ENCODE measurements at regions not wholly inside any gene's neighbourhood (a gene's known extent, or its start where the extent isn't known, plus 50 kb on each side); places are given as distances from the start of the nearest gene placed in this dataset.

DNA sequence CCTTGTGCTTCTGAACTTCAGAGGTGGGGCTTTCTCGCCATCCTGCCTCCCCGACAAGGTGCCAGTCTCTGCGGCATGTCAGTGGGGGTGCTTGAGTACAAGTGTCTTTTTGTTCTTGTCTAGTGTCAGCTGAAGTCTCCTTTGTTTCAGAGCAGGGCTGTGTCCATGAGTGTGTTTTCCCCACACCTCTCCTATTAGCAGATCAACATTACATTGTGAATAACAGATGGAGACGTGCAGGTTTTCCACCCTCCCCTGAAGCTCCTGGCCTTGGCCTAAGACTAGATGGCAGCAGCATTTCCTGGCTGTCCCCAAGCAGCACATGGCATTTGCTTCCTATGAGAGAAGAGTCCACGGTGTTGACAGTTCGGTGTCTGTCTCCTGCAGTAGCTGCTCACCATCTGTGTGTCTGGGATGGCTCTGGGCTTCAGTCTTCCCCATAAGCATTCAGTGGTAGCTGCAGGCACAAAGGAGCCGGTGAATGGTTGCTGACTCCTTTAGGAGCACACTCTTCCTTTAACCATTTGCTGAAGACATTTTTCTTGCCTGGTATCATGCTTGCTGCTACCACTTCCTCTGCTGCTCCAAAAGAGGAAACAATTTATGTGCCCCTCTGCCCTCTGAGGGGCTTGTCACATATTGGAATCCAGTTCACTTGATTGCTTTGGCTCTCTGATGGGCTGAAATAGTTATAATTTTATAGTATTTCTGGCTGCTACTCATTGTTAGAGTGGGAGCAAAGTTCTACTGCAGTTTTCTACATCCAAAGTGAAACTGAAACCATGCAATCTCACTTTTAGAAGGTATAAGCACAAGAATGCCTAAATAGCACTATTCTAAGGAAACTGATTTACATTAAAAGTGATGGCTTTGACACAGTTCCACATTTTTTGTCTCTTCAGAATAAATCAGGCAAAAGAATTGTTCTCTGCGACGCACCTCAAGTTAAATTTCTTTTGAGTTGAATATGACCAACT, 913.0 kb downstream of the C6orf118 start:
- no peaks in the 10 kb centered on the region for H3K36me3 Mint-ChIP-seq
- H3K27ac Mint-ChIP-seq = peak overlapping the region in 4 of 8 donors; percentile 10 to 47 (median 16)

DNA sequence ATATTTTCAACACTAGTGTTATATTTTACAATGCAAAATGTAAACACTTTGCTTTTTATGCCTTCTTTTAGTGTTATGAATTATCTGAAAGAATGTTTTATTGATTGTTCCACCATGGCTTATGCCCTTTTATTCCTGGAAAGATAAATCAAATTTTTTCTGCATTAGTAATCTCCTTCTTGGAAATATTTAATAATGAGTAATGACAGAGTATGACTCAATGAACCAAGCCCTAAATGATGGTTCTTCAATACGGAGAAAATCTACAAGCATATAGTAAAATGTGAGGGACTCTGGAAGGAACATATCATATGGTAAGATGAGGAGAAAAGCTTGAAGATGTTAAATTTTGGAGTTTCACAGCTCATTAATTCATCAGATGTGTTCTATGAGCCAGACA, 929.6 kb downstream of the C6orf118 start:
- H3K36me3 ChIP-seq (ENCODE audit: insufficient read depth, low read length) = no peaks in the 10 kb centered on the region
- Mint-ChIP-seq H3K4me3 (no peak overlapping the region), H3K27me3 (no peaks in the 10 kb centered on the region), H3K9me3 (peaks cover 2 to 30% (median 4%) of the 10 kb centered on the region in 5 donors), H3K36me3 (no peaks in the 10 kb centered on the region), H3K4me1 (no peaks in the 10 kb centered on the region), H3K27ac (no peak overlapping the region)
- H3K27me3 ChIP-seq (ENCODE audit: insufficient read depth, low read length, poor library complexity, severe bottlenecking) = no peaks in the 10 kb centered on the region
- no peaks in the 10 kb centered on the region for H3K9me3 ChIP-seq (ENCODE audit: low read length)
- ChIA-PET POLR2A (no interaction called here), CTCF (no interaction called here)
- no peak for DNase-seq
- H3K4me1 ChIP-seq (ENCODE audit: insufficient read depth, low read length) = no peaks in the 10 kb centered on the region
- H3K27ac ChIP-seq (ENCODE audit: low read depth, low read length) = no peak overlapping the region
- H3K4me3 ChIP-seq (ENCODE audit: low read length) = no peak overlapping the region

More for the DNA sequence above, 913.0 kb downstream of the C6orf118 start:
- H3K4me3 ChIP-seq (ENCODE audit: low read length) = peak overlapping the region; percentile 11
- ChIA-PET CTCF (no interaction called here), POLR2A (no interaction called here)
- H3K9me3 ChIP-seq (ENCODE audit: low read length) = no peaks in the 10 kb centered on the region
- H3K27ac ChIP-seq (ENCODE audit: low read depth, low read length) = no peak overlapping the region
- peaks cover 0 to 8% (median 0%) of the 10 kb centered on the region in 5 donors for H3K9me3 Mint-ChIP-seq
- peaks cover 4% of the 10 kb centered on the region for H3K4me1 ChIP-seq (ENCODE audit: insufficient read depth, low read length)
- no peaks in the 10 kb centered on the region for H3K27me3 Mint-ChIP-seq
- H3K4me1 Mint-ChIP-seq = peaks cover 0 to 11% (median 10%) of the 10 kb centered on the region in 3 donors
- H3K36me3 ChIP-seq (ENCODE audit: insufficient read depth, low read length) = no peaks in the 10 kb centered on the region
- no peak for DNase-seq
- no peaks in the 10 kb centered on the region for H3K27me3 ChIP-seq (ENCODE audit: insufficient read depth, low read length, poor library complexity, severe bottlenecking)
- H3K4me3 Mint-ChIP-seq = peak overlapping the region; percentile 4 to 76 (median 57)

DNA sequence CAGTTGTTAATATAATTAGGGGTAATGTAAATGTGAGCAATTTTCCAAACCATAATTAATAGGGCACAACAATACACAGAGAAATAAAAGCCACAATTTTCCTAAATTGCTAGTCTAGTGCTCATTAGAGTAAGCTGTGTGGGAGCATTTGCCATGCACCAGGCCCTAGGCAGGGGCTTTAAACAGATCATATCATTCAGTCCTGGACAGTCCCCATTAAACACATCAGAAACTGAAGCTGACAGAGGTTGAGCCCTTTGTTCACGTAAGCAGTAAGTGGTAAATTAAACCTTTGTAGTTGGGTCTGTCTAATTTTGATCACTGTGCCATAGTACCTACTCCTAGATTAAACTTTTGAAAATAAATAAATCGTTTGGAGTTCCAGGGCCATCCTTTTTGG, 931.1 kb downstream of the C6orf118 start:
- Histone ChIP-seq H3K27ac (ENCODE audit: low read depth, low read length) (no peak overlapping the region), H3K36me3 (ENCODE audit: insufficient read depth, low read length) (no peaks in the 10 kb centered on the region), H3K27me3 (ENCODE audit: insufficient read depth, low read length, poor library complexity, severe bottlenecking) (no peaks in the 10 kb centered on the region), H3K4me1 (ENCODE audit: insufficient read depth, low read length) (no peaks in the 10 kb centered on the region), H3K4me3 (ENCODE audit: low read length) (no peak overlapping the region), H3K9me3 (ENCODE audit: low read length) (no peaks in the 10 kb centered on the region)
- Mint-ChIP-seq H3K4me3 (no peak overlapping the region), H3K27me3 (no peaks in the 10 kb centered on the region), H3K9me3 (peaks cover 2 to 22% (median 4%) of the 10 kb centered on the region in 5 donors), H3K27ac (no peak overlapping the region), H3K36me3 (no peaks in the 10 kb centered on the region), H3K4me1 (no peaks in the 10 kb centered on the region)
- ChIA-PET POLR2A (no interaction called here), CTCF (no interaction called here)
- DNase-seq = no peak

DNA sequence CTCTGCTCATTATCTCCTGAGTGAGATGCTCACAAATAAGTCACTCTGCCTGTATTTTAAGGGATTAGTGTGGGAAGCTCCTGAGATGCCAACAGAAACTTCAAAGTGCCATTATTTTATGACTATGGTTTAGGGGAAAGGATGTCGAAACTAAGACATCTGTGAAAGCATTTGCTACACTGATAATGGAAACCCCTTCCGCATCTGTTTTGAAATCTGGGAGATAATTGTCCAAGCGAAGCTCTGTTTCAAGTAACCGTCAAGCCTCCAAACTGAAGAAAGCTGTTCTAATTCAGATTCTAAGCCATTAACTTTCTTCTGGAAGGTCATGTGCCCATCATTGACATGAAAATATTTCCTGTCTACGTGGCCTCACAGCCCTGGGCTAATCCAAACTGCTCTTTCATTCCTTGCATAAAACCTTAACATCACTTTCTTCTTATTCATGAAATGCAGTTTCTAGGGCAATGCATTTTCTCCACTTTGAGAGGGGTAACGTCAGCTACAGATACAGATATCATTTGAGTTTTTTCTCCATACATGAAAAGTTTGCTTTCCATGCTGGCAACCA, 932.0 kb downstream of the C6orf118 start:
- Histone ChIP-seq H3K4me1 (ENCODE audit: insufficient read depth, low read length) (no peaks in the 10 kb centered on the region), H3K36me3 (ENCODE audit: insufficient read depth, low read length) (no peaks in the 10 kb centered on the region), H3K27ac (ENCODE audit: low read depth, low read length) (no peak overlapping the region), H3K9me3 (ENCODE audit: low read length) (no peaks in the 10 kb centered on the region), H3K27me3 (ENCODE audit: insufficient read depth, low read length, poor library complexity, severe bottlenecking) (no peaks in the 10 kb centered on the region), H3K4me3 (ENCODE audit: low read length) (no peak overlapping the region)
- ChIA-PET CTCF (no interaction called here), POLR2A (no interaction called here)
- no peaks in the 10 kb centered on the region for H3K4me1 Mint-ChIP-seq
- no peak overlapping the region for H3K27ac Mint-ChIP-seq
- no peaks in the 10 kb centered on the region for H3K36me3 Mint-ChIP-seq
- peaks cover 0 to 22% (median 2%) of the 10 kb centered on the region in 5 donors for H3K9me3 Mint-ChIP-seq
- no peak for DNase-seq
- no peaks in the 10 kb centered on the region for H3K27me3 Mint-ChIP-seq
- no peak overlapping the region for H3K4me3 Mint-ChIP-seq

DNA sequence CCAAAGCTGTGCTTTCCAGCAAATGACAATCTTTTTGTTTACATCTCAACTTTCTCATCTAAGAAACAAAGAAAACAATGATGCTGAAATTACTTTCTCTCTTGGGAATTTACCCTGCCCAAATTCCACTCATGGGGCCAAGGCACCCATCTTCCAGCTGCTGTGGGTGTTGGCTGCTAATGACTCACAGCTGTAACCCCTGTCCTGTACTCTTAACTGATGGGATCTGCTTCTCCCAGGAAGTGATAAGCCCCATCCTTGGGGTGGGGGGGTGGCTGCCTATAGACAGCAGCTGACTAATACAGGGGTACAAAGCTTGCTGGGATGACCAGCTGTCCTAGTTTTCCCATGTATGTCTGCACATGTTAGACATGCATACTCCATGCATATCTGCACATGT, 938.6 kb downstream of the C6orf118 start:
- H3K36me3 ChIP-seq (ENCODE audit: insufficient read depth, low read length) = no peaks in the 10 kb centered on the region
- H3K4me3 ChIP-seq (ENCODE audit: low read length) = no peak overlapping the region
- DNase-seq = no peak
- no peak overlapping the region for H3K27ac ChIP-seq (ENCODE audit: low read depth, low read length)
- Mint-ChIP-seq H3K9me3 (peaks cover 0 to 1% (median 0%) of the 10 kb centered on the region in 5 donors), H3K27ac (no peak overlapping the region), H3K27me3 (no peaks in the 10 kb centered on the region), H3K4me1 (no peaks in the 10 kb centered on the region), H3K36me3 (no peaks in the 10 kb centered on the region), H3K4me3 (no peak overlapping the region)
- H3K27me3 ChIP-seq (ENCODE audit: insufficient read depth, low read length, poor library complexity, severe bottlenecking) = no peaks in the 10 kb centered on the region
- ChIA-PET CTCF (no interaction called here), POLR2A (no interaction called here)
- no peaks in the 10 kb centered on the region for H3K4me1 ChIP-seq (ENCODE audit: insufficient read depth, low read length)
- no peaks in the 10 kb centered on the region for H3K9me3 ChIP-seq (ENCODE audit: low read length)

DNA sequence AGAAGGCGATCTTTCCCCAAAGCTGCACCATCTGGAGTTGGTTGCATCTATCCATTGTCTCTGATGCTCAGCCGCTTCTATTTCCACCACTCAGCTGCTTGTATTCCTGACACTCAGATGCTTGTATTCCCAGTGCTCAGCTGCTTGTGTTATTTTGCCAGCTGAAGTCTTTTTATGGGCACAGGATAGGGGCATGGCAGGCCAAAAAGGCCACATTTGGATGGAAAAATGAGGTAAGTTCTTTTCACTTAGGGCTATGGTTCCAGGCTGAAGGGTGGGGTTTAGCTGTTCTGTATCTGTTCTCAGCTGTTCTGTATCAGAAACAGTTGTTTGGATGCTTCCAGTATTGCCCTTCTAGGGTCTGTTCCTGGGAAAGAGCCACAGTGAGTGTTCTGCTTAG, 944.9 kb downstream of the QKI start:
- no peaks in the 10 kb centered on the region for H3K27me3 ChIP-seq (ENCODE audit: insufficient read depth, low read length, poor library complexity, severe bottlenecking)
- no peaks in the 10 kb centered on the region for H3K4me1 ChIP-seq (ENCODE audit: insufficient read depth, low read length)
- Mint-ChIP-seq H3K4me3 (no peak overlapping the region), H3K27ac (no peak overlapping the region), H3K27me3 (no peaks in the 10 kb centered on the region), H3K4me1 (no peaks in the 10 kb centered on the region), H3K36me3 (no peaks in the 10 kb centered on the region), H3K9me3 (peaks cover 24 to 37% (median 29%) of the 10 kb centered on the region in 5 donors)
- H3K27ac ChIP-seq (ENCODE audit: low read depth, low read length) = no peak overlapping the region
- POLR2A ChIA-PET = no interaction called here
- H3K4me3 ChIP-seq (ENCODE audit: low read length) = no peak overlapping the region
- DNase-seq = no peak
- no peaks in the 10 kb centered on the region for H3K9me3 ChIP-seq (ENCODE audit: low read length)
- H3K36me3 ChIP-seq (ENCODE audit: insufficient read depth, low read length) = no peaks in the 10 kb centered on the region
- CTCF ChIA-PET = no interaction called here

DNA sequence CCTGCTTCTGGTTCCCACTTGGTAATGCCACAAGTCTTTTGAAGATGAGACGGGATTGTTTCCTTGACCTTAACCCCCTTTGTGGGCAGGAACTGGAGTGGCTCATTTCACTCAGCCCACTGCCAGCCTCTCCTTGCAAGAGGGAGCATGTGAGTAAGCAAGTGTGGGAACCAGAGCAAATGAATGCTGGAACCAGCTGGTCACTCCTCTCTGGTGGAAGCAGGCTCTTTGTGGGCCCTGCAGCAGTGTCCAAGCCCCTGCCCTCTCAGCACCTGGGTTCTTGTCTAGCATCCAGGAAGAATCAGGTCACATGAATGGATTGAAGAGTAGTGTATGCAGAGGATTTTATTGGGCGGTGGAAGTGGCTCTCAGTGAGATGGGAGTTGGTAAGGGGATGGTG, 944.5 kb downstream of the QKI start:
- DNase-seq = no peak
- ChIA-PET POLR2A (no interaction called here), CTCF (no interaction called here)
- no peak overlapping the region for H3K27ac Mint-ChIP-seq
- Histone ChIP-seq H3K27me3 (ENCODE audit: insufficient read depth, low read length, poor library complexity, severe bottlenecking) (no peaks in the 10 kb centered on the region), H3K9me3 (ENCODE audit: low read length) (no peaks in the 10 kb centered on the region), H3K36me3 (ENCODE audit: insufficient read depth, low read length) (no peaks in the 10 kb centered on the region), H3K4me1 (ENCODE audit: insufficient read depth, low read length) (no peaks in the 10 kb centered on the region), H3K27ac (ENCODE audit: low read depth, low read length) (no peak overlapping the region), H3K4me3 (ENCODE audit: low read length) (no peak overlapping the region)
- no peak overlapping the region for H3K4me3 Mint-ChIP-seq
- H3K36me3 Mint-ChIP-seq = no peaks in the 10 kb centered on the region
- no peaks in the 10 kb centered on the region for H3K4me1 Mint-ChIP-seq
- no peaks in the 10 kb centered on the region for H3K27me3 Mint-ChIP-seq
- peaks cover 24 to 37% (median 29%) of the 10 kb centered on the region in 5 donors for H3K9me3 Mint-ChIP-seq

DNA sequence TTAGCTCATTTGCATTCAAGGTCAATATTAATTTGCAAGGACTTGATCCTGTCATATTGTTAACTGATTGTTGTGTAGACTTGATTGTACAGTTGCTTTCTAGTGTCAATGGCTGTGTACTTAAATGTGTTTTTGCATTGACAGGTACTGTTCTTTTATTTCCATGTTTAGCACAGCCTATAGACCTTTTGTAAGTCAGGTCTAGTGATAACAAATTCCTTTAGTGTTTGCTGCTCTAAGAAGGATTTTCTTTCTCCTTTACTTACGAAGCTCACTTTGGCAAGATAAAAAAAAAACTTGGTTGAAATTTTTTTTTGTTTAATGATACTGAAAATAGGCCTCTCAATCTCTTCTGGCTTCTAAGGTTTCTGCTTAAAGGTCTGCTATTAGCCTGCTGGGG, 942.3 kb downstream of the QKI start:
- Mint-ChIP-seq H3K27ac (peak overlapping the region in 1 of 8 donors; percentile 16), H3K27me3 (no peaks in the 10 kb centered on the region), H3K4me3 (no peak overlapping the region), H3K9me3 (peaks cover 20 to 41% (median 26%) of the 10 kb centered on the region in 5 donors), H3K4me1 (no peaks in the 10 kb centered on the region), H3K36me3 (no peaks in the 10 kb centered on the region)
- CTCF ChIA-PET = no interaction called here
- no peaks in the 10 kb centered on the region for H3K27me3 ChIP-seq (ENCODE audit: insufficient read depth, low read length, poor library complexity, severe bottlenecking)
- H3K4me3 ChIP-seq (ENCODE audit: low read length) = no peak overlapping the region
- POLR2A ChIA-PET = no interaction called here
- H3K4me1 ChIP-seq (ENCODE audit: insufficient read depth, low read length) = no peaks in the 10 kb centered on the region
- DNase-seq = no peak
- no peak overlapping the region for H3K27ac ChIP-seq (ENCODE audit: low read depth, low read length)
- H3K9me3 ChIP-seq (ENCODE audit: low read length) = no peaks in the 10 kb centered on the region
- no peaks in the 10 kb centered on the region for H3K36me3 ChIP-seq (ENCODE audit: insufficient read depth, low read length)
